GM12872 (cell line): ENCODE measurements at regions not wholly inside any gene's neighbourhood (a gene's known extent, or its start where the extent isn't known, plus 50 kb on each side); places are given as distances from the start of the nearest gene placed in this dataset.

Source experiments
- CTCF ChIP-seq: IDR thresholded peaks from 3 replicates; pipeline ENCODE4 v1.5.1; 2011; ENCODE audit warnings: low read depth, mild to moderate bottlenecking, low read length, moderate library complexity; ENCODE audit not compliant: insufficient read depth

GRCh38 chr17:70644096-70644495, 474.8 kb downstream of the KCNJ2 start:
- no peak for TF ChIP-seq CTCF

DNA sequence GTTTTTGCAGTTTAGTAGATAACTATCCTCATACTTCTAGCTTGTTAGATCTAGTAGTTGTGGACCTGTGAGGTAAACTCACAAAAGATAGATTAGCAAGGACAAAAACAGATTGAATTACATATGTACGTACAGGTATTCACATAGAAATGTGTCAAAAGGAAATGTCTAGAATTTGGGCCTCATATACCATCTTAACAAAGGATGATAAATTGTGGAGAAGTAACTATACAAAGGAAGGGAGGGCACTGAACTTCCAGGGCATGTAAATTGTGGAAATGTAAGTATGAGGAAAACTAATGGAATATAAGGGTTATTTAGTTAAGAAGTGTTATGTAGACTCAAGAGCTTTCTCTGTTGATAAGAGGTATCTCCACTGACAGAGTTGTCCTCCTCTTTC, 477.3 kb downstream of the KCNJ2 start:
- TF ChIP-seq CTCF, result no peak

DNA sequence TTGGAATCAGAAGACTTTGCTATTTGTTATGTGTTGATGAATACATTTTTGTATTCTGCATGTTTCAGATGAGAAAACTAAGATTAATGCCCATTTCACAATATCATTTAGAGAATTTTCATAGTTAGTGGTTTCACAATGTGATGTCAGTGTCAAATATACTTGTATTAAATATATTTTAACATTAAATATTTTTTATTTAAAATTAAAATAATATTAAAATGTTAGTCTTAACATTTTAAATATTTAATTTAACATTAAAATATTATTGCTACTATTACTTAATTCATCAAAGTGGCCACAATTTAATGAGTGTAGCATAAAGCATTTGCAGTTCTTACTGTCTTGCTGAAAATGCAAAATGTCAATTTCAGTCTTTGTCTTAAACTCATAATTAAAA, 478.8 kb downstream of the KCNJ2 start:
- TF ChIP-seq CTCF, result no peak

- TF ChIP-seq CTCF, result no peak
Measured at GRCh38 chr17:70653850-70654249, 484.5 kb downstream of the KCNJ2 start.

DNA sequence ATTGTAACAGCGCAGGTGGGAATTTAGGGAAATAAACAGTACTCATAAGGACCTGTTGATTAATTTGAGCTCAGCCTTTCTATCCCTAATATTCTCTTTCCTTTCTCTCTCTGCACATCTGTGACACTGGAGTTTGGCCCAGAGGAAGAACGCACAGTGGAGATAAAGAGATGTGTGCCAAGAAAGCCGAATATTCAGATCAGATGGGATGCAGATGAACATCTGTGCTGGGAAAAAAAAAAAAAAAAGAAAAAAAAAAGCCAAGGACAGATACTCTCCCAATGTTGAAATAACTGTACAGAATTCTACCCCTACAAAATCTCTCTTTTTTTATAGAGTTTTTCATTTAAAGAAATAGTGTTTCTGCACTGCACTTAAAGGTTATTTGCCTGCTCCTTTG, 485.4 kb downstream of the KCNJ2 start:
- no peak for TF ChIP-seq CTCF

DNA sequence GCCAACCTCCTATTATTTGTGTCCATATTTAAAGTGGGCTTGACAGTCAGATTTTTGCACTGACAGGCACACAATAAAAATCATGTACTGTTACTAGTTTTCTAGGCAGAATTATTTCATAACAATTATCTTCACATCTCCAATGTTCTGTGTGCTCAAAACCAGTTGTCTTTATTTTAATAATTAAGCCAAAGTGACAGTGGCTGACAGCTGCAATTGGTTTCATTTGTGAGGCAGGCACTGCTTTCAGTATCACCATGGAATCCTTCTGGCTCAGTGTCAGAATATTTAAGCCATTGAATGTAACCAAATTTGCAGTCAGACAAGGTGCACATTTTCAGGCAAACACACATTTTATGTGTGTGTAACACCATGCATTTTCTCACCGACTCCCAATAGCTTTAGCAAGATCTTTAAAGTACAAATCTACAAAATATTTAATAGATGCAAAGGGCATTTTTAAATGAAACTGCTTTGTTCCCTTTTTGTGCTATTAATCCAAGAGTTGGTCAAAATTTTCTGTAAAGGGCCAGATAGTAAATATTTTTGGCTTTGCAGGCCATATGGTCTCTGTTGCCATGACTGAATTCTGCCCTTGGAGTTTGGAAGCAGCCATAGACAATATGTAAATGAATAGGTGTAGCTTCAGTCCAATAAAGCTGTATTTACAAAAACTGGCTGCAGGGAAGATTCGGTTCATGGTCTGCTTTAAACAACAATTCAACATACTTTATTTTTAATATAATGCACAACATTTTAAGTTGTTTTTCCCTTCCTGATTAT, 486.0 kb downstream of the KCNJ2 start:
- no peak for TF ChIP-seq CTCF

GRCh38 chr17:70658317-70658716, 489.0 kb downstream of the KCNJ2 start:
- no peak for TF ChIP-seq CTCF

DNA sequence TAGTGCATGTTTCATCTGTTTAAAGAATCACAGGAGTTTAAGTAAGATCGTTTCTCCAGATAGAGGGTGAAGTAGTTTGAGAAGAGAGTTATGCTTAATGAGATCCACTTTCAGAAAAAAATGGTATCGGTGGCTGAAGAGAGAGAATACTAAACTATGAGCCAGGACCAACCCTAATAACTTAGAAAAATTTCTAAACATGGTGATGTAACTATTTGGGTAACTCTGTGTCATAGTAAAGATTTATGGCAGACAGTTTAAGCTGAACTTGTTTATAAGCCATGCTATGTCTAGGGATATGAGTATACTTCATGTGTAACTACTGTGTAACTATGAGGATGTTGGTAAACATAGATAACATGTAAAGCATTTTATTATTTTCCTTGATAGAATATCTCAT, 489.5 kb downstream of the KCNJ2 start:
- TF ChIP-seq CTCF, result no peak
